ENCODE measurements at regions not wholly inside any gene's neighbourhood (a gene's known extent, or its start where the extent isn't known, plus 50 kb on each side); places are given as distances from the start of the nearest gene placed in this dataset.

GRCh38 chr12:34598352-34598827 lies 576.1 kb downstream of the ALG10 start:
- TF ChIP-seq CTCF (IDR thresholded peaks at IDR 0.05), result no peak
- TF ChIP-seq POLR2A (IDR thresholded peaks at IDR 0.05), result no peak
- no peak for TF ChIP-seq POLR2AphosphoS5 (IDR thresholded peaks at IDR 0.05)

All from suprapubic skin (tissue), 4 donors.